Choroid plexus epithelial cell (primary cell): ENCODE measurements at regions not wholly inside any gene's neighbourhood (a gene's known extent, or its start where the extent isn't known, plus 50 kb on each side); places are given as distances from the start of the nearest gene placed in this dataset.

Source experiments
- DNase-seq: peaks from one replicate; pipeline ENCODE4 v3.0.0-alpha.2; 2010; ENCODE audit warnings: low read depth
- H3K4me3 ChIP-seq: 2 replicates; pipeline ENCODE4 v1.5.1; 2011; ENCODE audit warnings: low read depth, mild to moderate bottlenecking, control low read depth, low read length, moderate library complexity
- TF ChIP-seq, protein P1 (sequence below): conservative IDR thresholded peaks from 2 replicates; pipeline ENCODE4 v1.5.1; 2011; ENCODE audit warnings: low read depth, mild to moderate bottlenecking, control low read depth, inconsistent platforms, low read length, moderate library complexity

GRCh38 chr3:106366352-106366751 lies 497.5 kb upstream of the CBLB start:
- DNase-seq, result no peak
- H3K4me3 ChIP-seq, result no peak overlapping the region
- TF ChIP-seq, protein P1, sequence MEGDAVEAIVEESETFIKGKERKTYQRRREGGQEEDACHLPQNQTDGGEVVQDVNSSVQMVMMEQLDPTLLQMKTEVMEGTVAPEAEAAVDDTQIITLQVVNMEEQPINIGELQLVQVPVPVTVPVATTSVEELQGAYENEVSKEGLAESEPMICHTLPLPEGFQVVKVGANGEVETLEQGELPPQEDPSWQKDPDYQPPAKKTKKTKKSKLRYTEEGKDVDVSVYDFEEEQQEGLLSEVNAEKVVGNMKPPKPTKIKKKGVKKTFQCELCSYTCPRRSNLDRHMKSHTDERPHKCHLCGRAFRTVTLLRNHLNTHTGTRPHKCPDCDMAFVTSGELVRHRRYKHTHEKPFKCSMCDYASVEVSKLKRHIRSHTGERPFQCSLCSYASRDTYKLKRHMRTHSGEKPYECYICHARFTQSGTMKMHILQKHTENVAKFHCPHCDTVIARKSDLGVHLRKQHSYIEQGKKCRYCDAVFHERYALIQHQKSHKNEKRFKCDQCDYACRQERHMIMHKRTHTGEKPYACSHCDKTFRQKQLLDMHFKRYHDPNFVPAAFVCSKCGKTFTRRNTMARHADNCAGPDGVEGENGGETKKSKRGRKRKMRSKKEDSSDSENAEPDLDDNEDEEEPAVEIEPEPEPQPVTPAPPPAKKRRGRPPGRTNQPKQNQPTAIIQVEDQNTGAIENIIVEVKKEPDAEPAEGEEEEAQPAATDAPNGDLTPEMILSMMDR, result no peak

GRCh38 chr3:106367496-106367895 lies 498.7 kb upstream of the CBLB start:
- TF ChIP-seq, protein P1, result no peak
- no peak for DNase-seq
- no peak overlapping the region for H3K4me3 ChIP-seq

GRCh38 chr3:106371221-106371970 lies 502.6 kb upstream of the CBLB start:
- no peak for DNase-seq
- H3K4me3 ChIP-seq, result no peak overlapping the region
- TF ChIP-seq, protein P1, result no peak

GRCh38 chr3:106371971-106372805 lies 503.4 kb upstream of the CBLB start:
- no peak for DNase-seq
- no peak overlapping the region for H3K4me3 ChIP-seq
- TF ChIP-seq, protein P1, result no peak

DNA sequence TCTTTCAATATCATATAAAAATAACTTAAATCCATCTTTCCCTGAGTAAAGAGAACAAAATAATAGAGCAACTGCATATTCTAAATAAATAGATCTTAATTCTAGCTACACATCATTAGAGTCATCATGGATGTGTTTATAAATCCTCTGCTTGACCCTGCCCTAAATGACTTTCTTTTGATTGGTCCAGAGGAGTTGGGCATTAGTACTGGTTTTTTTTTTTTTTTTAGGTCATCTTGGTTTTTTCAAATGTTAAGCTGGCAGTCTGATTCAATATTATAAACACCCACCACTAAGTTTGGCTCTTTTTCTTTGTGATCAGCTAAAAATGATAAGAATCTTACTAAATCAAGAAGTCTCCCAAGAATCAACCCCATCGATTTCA lies 504.0 kb upstream of the CBLB start:
- TF ChIP-seq, protein P1, result no peak
- no peak for DNase-seq
- H3K4me3 ChIP-seq, result no peak overlapping the region

- TF ChIP-seq, protein P1, result no peak
- no peak for DNase-seq
- H3K4me3 ChIP-seq, result no peak overlapping the region
Measured at GRCh38 chr3:106376016-106376570, 507.3 kb upstream of the CBLB start.
